Osteocyte (in vitro differentiated cells): ENCODE measurements at regions not wholly inside any gene's neighbourhood (a gene's known extent, or its start where the extent isn't known, plus 50 kb on each side); places are given as distances from the start of the nearest gene placed in this dataset.

ENCODE experiments used
- DNase-seq: peaks from one replicate; pipeline ENCODE4 v3.0.0; 2021; ENCODE audit warnings: mixed read lengths; ENCODE audit not compliant: unreplicated experiment; ENCODE audit errors: extremely low spot score
- H3K27ac Mint-ChIP-seq: one replicate; pipeline ENCODE4 v1.8.0; 2021; ENCODE audit warnings: mild to moderate bottlenecking, mixed read lengths; ENCODE audit not compliant: unreplicated experiment
- H3K27me3 Mint-ChIP-seq: one replicate; pipeline ENCODE4 v1.8.0; 2021; ENCODE audit warnings: mixed read lengths; ENCODE audit not compliant: unreplicated experiment
- H3K36me3 Mint-ChIP-seq: one replicate; pipeline ENCODE4 v1.8.0; 2021; ENCODE audit warnings: mixed read lengths; ENCODE audit not compliant: unreplicated experiment
- H3K4me1 Mint-ChIP-seq: one replicate; pipeline ENCODE4 v1.8.0; 2021; ENCODE audit warnings: mixed read lengths; ENCODE audit not compliant: unreplicated experiment
- H3K4me3 Mint-ChIP-seq: one replicate; pipeline ENCODE4 v1.8.0; 2021; ENCODE audit warnings: mild to moderate bottlenecking, moderate library complexity, mixed read lengths; ENCODE audit not compliant: unreplicated experiment
- H3K9me3 Mint-ChIP-seq: one replicate; pipeline ENCODE4 v1.8.0; 2021; ENCODE audit warnings: mixed read lengths; ENCODE audit not compliant: unreplicated experiment
- TF ChIP-seq, protein P1 (sequence below): fragments of 200-600 bp; sonication (generic); IDR thresholded peaks from 2 replicates; pipeline ENCODE4 v1.5.0; 2021; ENCODE audit warnings: antibody characterized with exemption, mild to moderate bottlenecking, moderate library complexity

DNA sequence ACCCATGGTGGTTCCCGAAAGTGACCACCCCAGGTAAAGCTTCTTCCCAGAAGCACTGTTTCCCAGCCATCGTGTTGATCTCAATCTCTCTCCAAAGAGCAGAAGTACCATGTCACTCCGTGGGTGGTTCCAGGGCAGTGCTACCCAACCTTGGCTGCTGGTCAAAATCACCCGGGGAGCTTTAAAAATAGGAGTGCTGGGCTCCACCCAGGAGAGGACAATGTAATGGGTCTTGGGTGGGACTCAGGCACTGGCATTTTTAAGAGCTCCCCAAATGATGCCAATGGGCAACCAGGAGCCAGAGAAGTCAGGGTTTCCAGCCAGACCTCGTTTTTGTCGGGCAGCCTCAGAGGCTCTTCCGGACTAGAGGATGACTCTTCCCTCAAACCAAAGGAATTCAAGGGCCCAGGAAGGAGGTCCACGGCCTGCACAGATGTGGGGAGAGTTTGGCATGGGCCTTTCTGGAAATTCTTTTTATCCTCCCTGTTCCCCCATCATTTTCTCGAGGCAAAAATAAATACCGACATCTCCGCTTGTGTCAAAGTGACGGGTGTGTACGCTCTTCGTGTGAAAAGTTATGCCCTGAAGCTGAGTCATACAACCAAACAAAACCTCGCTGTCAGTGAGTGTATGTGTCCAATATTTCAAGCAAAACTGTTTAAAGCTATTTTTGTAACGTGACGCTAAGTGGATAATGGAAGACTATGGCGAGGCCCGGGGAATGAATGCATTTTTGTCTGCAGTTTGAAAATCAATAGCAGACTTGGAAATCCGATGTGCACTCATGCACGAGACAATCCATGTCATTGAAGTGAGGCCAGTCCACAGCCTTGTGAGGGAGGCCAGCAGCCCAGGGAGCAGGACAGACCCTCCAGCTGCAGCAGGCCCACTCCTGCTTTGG, 364.1 kb downstream of the FOXL1 start:
- Mint-ChIP-seq H3K4me3 (no peak overlapping the region), H3K27me3 (no peaks in the 10 kb centered on the region), H3K4me1 (peaks cover 56% of the 10 kb centered on the region), H3K36me3 (no peaks in the 10 kb centered on the region), H3K9me3 (peaks cover 5% of the 10 kb centered on the region), H3K27ac (peak overlapping the region; percentile 88)
- TF ChIP-seq, protein P1, sequence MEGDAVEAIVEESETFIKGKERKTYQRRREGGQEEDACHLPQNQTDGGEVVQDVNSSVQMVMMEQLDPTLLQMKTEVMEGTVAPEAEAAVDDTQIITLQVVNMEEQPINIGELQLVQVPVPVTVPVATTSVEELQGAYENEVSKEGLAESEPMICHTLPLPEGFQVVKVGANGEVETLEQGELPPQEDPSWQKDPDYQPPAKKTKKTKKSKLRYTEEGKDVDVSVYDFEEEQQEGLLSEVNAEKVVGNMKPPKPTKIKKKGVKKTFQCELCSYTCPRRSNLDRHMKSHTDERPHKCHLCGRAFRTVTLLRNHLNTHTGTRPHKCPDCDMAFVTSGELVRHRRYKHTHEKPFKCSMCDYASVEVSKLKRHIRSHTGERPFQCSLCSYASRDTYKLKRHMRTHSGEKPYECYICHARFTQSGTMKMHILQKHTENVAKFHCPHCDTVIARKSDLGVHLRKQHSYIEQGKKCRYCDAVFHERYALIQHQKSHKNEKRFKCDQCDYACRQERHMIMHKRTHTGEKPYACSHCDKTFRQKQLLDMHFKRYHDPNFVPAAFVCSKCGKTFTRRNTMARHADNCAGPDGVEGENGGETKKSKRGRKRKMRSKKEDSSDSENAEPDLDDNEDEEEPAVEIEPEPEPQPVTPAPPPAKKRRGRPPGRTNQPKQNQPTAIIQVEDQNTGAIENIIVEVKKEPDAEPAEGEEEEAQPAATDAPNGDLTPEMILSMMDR, result no peak
- no peak for DNase-seq

DNA sequence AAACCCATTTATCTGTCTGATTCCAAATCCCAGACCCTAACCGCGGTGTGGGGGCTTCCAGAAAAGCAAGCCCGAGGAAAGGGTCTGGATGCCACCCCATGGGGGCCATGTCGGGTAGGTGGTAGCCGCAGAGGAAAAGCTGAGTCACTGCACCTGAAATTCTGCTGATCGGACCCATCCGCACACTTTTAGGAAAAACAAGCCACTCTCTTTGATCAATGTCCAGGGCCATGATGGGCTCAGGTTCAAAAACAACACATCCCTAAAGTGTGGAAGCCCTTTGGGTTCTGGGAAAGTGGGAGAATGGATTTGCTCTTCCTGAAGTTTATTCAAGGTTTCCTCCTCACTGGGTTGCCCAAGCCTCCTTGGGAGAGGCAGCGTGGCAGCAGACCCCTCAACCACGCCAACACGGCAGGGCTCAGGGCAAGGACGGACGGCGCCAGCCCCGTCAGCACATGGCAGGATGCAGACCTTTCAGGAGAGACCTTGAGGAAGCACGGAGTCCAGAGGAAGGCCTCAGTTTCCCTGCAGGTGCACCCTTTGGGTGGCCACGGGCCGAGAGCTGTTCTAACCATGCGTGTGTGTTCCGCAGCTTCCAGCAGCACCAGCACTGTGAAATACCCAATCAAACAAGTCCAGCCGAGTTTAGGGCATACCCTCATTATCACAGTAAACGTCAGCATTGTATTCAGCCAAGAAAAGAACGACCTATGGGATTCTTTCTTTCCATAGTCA, 367.0 kb downstream of the FOXL1 start:
- H3K9me3 Mint-ChIP-seq, result no peaks in the 10 kb centered on the region
- TF ChIP-seq, protein P1, result no peak
- H3K36me3 Mint-ChIP-seq, result no peaks in the 10 kb centered on the region
- no peak for DNase-seq
- H3K27me3 Mint-ChIP-seq, result no peaks in the 10 kb centered on the region
- H3K4me3 Mint-ChIP-seq, result no peak overlapping the region
- H3K4me1 Mint-ChIP-seq, result peaks cover 63% of the 10 kb centered on the region
- H3K27ac Mint-ChIP-seq, result no peak overlapping the region

DNA sequence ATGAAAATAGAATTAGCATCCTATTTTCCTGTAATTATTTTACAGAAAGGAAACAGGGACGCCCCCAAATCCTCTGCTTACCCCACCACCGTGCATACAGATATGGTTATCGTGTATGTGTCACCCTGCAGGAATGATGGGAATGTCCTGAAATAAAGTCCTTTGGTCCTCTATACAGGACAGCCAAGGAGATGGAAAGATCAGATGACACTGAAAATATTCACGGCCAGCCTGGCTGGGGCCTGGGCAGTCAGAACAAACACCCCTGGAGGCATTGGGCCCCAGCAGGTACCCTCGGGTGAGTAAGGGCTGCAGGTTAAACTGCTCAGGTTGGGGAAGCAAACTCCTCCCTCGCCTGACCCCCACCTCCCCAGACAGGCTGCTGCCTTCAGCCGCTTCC, 368.0 kb downstream of the FOXL1 start:
- peak overlapping the region; percentile 35 for H3K27ac Mint-ChIP-seq
- no peak overlapping the region for H3K4me3 Mint-ChIP-seq
- no peaks in the 10 kb centered on the region for H3K36me3 Mint-ChIP-seq
- H3K4me1 Mint-ChIP-seq, result peaks cover 61% of the 10 kb centered on the region
- no peaks in the 10 kb centered on the region for H3K27me3 Mint-ChIP-seq
- DNase-seq, result no peak
- H3K9me3 Mint-ChIP-seq, result no peaks in the 10 kb centered on the region
- TF ChIP-seq, protein P1, result no peak

DNA sequence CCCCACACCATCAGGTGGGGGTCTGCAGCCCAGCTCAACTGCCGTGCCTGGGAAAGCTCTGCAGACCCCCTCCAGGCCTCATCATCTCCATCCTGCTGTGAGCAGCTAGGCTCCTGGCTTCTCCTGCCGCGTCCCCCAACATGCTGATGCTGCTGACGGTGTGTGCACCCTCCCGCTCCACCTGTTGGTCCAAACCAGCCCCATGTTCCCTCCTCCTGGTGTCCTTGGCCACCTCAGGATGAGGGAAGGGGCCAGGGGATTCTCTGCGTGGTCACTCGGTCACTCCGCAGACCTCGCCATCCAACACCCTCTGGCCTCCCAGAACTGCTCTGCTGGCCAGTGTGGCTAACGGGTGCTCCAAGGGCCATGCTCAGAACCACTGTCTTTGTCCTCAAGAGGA, 368.6 kb downstream of the FOXL1 start:
- no peak for DNase-seq
- Mint-ChIP-seq H3K27ac (peak overlapping the region; percentile 35), H3K36me3 (no peaks in the 10 kb centered on the region), H3K27me3 (no peaks in the 10 kb centered on the region), H3K4me3 (no peak overlapping the region), H3K9me3 (no peaks in the 10 kb centered on the region), H3K4me1 (peaks cover 55% of the 10 kb centered on the region)
- TF ChIP-seq, protein P1, result no peak

DNA sequence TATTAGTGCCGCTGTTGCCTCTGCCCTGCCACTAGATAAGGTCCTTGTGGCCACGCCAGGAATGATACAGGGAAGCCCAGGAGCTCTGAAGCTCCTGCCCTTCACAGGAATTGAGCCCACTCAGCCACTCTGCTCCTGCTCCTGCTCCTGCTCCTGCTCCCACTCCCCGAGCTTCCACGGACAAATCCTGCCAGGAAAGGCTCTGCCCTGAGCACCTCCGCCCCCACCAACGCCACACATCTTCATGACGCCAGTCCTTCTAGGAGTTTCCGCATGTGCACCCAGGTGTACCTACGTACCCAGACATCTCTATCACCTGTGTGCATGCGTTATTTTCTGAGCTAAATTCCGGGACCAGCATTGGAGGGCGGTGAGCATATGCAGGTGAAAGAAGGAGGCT, 369.1 kb downstream of the C16orf95 start:
- Mint-ChIP-seq H3K9me3 (no peaks in the 10 kb centered on the region), H3K27ac (no peak overlapping the region), H3K27me3 (no peaks in the 10 kb centered on the region), H3K4me1 (peaks cover 45% of the 10 kb centered on the region), H3K36me3 (no peaks in the 10 kb centered on the region), H3K4me3 (no peak overlapping the region)
- TF ChIP-seq, protein P1, result no peak
- DNase-seq, result no peak
